ENCODE measurements at regions not wholly inside any gene's neighbourhood (a gene's known extent, or its start where the extent isn't known, plus 50 kb on each side); places are given as distances from the start of the nearest gene placed in this dataset.

- TF ChIP-seq POLR2A (IDR thresholded peaks at IDR 0.05; ENCODE audit: low read depth, low read length) (no peak), SIX5 (IDR thresholded peaks at IDR 0.05; ENCODE audit: low read depth, low read length, severe bottlenecking) (no peak), CHD2 (IDR thresholded peaks at IDR 0.05; ENCODE audit: borderline replicate concordance, low read depth, low read length) (no peak), SMC3 (IDR thresholded peaks at IDR 0.05; ENCODE audit: borderline replicate concordance, low read length) (no peak), CTCF (IDR thresholded peaks at IDR 0.05 in 2 of 3, conservative IDR thresholded peaks at IDR 0.05 in 1 of 3; ENCODE audit: control insufficient read depth in 2 of 3, extremely low read depth in 1 of 3, insufficient read depth in 1 of 3, low read depth in 3 of 3, low read length in 3 of 3) (no peak), ZBED1 (IDR thresholded peaks at IDR 0.05; ENCODE audit: borderline replicate concordance) (no peak), STAT1 (conservative IDR thresholded peaks at IDR 0.05) (no peak), SMAD1 (IDR thresholded peaks at IDR 0.05; ENCODE audit: low read depth, partially characterized antibody) (no peak), POLR2AphosphoS5 (IDR thresholded peaks at IDR 0.05; ENCODE audit: low read length) (no peak), SIN3A (IDR thresholded peaks at IDR 0.05; ENCODE audit: low read depth, low read length) (no peak), YY1 (IDR thresholded peaks at IDR 0.05; ENCODE audit: low read depth, low read length) (no peak), BRCA1 (IDR thresholded peaks at IDR 0.05; ENCODE audit: low read depth, low read length) (no peak), RAD21 (IDR thresholded peaks at IDR 0.05; ENCODE audit: insufficient read depth, low read depth, low read length) (no peak)
These were observed 481.2 kb downstream of the COL11A1 start for GRCh38 chr1:102627145-102627544.
